Activated T-helper 2 cell treated with anti-CD3 and anti-CD28 coated beads, Interferon-gamma antibody, Interleukin-2, Interleukin-4, amounts not matched to agents 10 μg/mL and 5 μg/mL and 100 μg/mL, durations not matched to agents 14 hours and 24 hours and 36 hours (primary cell): ENCODE measurements at regions not wholly inside any gene's neighbourhood (a gene's known extent, or its start where the extent isn't known, plus 50 kb on each side); places are given as distances from the start of the nearest gene placed in this dataset.

ENCODE experiments used
- DNase-seq: peaks from one replicate; pipeline ENCODE4 v3.0.0; 2021; ENCODE audit warnings: low spot score
- H3K27ac Mint-ChIP-seq: one replicate; pipeline ENCODE4 v1.8.0; 2021; ENCODE audit warnings: mixed read lengths
- H3K27me3 Mint-ChIP-seq: one replicate; pipeline ENCODE4 v1.8.0; 2021; ENCODE audit warnings: low read depth, mixed read lengths
- H3K36me3 Mint-ChIP-seq: one replicate; pipeline ENCODE4 v1.8.0; 2021; ENCODE audit warnings: low read depth, mixed read lengths
- H3K4me1 Mint-ChIP-seq: one replicate; pipeline ENCODE4 v1.8.0; 2021; ENCODE audit warnings: low read depth, mixed read lengths
- H3K4me3 Mint-ChIP-seq: one replicate; pipeline ENCODE4 v1.8.0; 2021; ENCODE audit warnings: low read depth, mild to moderate bottlenecking, moderate library complexity, mixed read lengths
- H3K9me3 Mint-ChIP-seq: one replicate; pipeline ENCODE4 v1.8.0; 2021; ENCODE audit warnings: mixed read lengths
- intact Hi-C: fragments of 100-400 bp; cut with micrococcal nuclease; formaldehyde crosslinking; loops from one replicate; pipeline ENCODE4 v1.15.1; 2023

DNA sequence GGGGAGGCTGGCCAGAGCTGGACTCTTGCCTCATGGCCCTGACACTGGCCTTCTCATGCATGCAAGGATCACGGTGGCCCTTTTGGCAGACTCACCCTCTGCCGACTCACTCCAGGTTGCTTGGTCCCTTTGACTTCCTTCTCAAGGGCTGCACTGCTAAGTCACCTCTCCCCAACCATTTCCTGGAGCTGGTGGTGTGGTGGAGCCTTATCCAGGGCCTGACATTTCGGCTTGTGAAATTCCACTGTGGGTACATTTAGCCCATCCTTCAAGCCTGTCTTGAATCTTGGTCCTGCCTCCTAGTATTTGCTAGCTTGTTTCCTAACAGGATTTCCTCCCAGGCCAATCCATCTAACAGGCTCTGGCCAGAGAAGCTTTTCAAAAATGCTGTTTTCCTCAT is 52.6 kb upstream of the JUN start:
- H3K4me1 Mint-ChIP-seq, result no peaks in the 10 kb centered on the region
- H3K36me3 Mint-ChIP-seq, result no peaks in the 10 kb centered on the region
- DNase-seq, result no peak
- H3K27ac Mint-ChIP-seq, result no peak overlapping the region
- no peaks in the 10 kb centered on the region for H3K9me3 Mint-ChIP-seq
- H3K4me3 Mint-ChIP-seq, result no peak overlapping the region
- intact Hi-C loops, result no loop called here
- no peaks in the 10 kb centered on the region for H3K27me3 Mint-ChIP-seq

DNA sequence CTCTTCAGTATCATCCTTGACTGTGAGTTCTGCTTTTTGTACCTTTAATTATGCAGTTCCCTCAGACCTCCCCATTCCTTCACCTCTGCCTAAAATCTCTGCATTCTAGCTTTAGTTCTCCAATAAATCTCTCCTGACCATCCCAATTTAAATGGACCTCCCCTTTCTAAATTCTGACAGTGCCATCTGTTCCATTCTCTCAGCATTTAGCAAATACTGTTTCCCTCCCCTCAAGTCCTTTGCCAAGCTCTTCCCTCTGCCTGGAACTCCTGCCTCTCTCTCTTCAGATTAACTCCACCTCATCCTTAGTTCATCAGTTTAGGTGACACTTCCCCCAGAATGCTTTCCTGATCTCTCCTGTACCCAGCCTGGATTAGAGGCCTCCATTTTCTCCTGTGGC is 54.0 kb upstream of the JUN start:
- H3K36me3 Mint-ChIP-seq, result no peaks in the 10 kb centered on the region
- no peak overlapping the region for H3K4me3 Mint-ChIP-seq
- no peaks in the 10 kb centered on the region for H3K27me3 Mint-ChIP-seq
- peaks cover 1% of the 10 kb centered on the region for H3K4me1 Mint-ChIP-seq
- intact Hi-C loops, result no loop called here
- H3K9me3 Mint-ChIP-seq, result no peaks in the 10 kb centered on the region
- H3K27ac Mint-ChIP-seq, result no peak overlapping the region
- DNase-seq, result no peak

DNA sequence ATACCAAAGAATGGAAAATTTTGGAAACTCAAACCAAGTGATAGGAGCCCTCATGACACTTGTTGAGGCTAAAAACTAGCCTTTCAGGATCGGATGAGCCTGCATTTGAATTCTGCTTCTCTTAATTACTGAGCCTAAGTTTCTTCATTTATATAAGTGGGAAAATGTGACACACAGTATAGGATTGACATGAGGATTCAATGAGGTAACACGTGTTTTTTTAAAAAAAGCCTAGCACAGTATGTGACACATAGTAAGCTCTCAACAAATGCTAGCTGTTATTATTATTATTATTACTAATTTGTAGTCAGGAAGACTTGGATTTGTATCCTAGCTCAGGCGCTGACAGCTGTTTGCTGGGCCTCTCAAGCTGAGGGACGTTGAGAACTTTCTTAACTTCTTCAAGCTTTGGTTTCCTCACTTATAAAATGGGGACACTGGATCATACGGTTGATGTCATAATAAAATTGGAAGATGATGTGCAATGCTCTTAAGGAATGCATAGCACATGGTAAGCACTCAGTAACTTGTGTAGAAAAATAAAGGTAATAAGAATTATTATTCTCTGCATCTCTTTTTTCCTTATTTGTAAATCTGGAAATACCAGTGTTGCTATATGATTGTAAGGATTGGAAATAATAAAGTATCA is 55.4 kb upstream of the JUN start:
- H3K4me3 Mint-ChIP-seq, result no peak overlapping the region
- H3K27ac Mint-ChIP-seq, result no peak overlapping the region
- H3K4me1 Mint-ChIP-seq, result peaks cover 2% of the 10 kb centered on the region
- H3K36me3 Mint-ChIP-seq, result no peaks in the 10 kb centered on the region
- no peaks in the 10 kb centered on the region for H3K9me3 Mint-ChIP-seq
- DNase-seq, result no peak
- intact Hi-C loops, result no loop called here
- no peaks in the 10 kb centered on the region for H3K27me3 Mint-ChIP-seq

DNA sequence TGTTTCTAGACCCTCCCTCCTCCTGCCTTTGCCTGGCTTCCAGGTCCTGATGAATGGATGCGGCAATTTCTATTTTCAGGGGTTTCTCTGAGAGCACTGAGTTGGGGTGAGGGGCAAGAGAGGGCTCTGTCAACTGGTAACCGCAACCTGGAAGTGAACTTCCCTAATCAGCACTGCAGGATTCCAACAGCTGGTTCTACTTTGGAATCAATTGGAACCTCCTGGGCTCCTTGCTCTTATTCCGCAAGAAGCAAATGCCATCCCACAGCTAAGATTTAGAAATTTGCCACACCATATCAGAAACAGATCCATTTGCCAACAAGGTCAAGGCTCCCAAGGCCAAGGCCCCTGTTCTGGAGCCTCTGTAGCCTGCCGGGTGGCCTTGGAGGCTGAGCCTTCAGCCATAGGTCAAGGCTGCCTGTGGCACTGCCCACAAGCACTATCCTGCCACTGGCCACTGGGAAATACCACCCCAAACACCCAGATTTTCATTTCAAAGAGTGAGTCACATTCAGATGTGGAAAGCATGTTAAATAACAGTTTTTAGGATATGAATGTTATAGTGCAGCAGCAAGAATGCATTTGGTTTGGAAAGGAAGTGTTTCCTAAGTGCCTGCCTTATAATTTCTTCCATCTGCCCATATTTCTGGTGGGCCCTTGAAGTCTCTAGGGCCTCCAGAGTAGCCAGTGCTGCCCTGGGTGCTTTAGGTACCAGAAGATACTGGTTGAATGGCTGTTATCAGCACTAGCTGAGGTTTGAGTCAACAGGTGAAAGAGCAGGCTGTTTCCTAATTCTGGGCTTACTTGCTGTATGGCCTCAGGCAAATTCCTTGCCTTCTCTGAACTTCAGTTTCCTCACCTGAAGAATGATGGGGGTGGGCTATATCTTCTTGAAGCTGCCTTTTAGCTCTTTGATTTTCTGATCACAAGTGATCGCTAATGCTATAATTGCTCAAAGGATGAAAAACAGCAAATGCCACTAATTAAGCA is 56.3 kb upstream of the JUN start:
- H3K4me3 Mint-ChIP-seq, result no peak overlapping the region
- no peaks in the 10 kb centered on the region for H3K36me3 Mint-ChIP-seq
- DNase-seq, result no peak
- H3K27ac Mint-ChIP-seq, result no peak overlapping the region
- no peaks in the 10 kb centered on the region for H3K9me3 Mint-ChIP-seq
- H3K4me1 Mint-ChIP-seq, result peaks cover 5% of the 10 kb centered on the region
- no peaks in the 10 kb centered on the region for H3K27me3 Mint-ChIP-seq
- intact Hi-C loops, result no loop called here

DNA sequence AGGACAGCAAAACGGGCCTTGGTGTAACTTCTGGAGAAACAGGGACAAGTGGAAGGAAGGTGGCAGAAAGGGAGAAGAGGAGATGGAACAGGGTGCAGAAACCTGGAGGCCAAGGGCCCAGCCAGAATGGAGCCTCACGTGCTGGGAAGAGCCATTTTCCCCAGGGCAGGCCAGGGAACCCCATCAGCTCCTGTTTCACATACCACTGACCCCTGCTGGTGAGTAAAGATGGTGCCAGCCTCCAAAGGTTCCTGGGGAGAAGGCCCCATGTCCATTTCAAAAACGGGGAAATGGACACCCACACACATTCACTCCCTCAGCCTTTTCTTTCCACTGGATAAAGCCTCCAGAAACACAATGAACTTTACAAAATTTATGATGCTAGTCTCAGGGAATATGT is 57.6 kb upstream of the JUN start:
- Mint-ChIP-seq H3K27ac (no peak overlapping the region), H3K9me3 (no peaks in the 10 kb centered on the region), H3K4me1 (peaks cover 5% of the 10 kb centered on the region), H3K4me3 (no peak overlapping the region), H3K36me3 (no peaks in the 10 kb centered on the region), H3K27me3 (no peaks in the 10 kb centered on the region)
- DNase-seq, result no peak
- intact Hi-C loops, result no loop called here

DNA sequence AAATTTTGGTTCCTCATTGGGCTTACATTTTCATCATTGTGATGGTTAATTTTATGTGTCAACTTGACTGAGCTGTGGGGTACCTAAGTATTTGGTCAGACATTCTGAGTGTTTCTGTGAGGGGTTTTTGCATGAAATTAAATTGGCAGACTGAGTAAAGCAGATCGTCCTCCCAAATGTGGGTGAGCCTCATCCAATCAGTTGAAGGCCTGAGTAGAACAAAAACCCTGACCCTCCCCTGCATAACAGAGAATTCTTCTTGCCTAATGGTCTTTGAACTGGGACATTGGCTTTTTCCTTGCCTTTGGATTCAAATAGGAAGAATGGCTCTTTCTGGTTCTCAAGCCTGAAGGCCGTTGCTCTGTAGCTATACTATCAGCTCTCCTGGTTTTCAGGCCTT is 59.1 kb upstream of the JUN start:
- H3K27me3 Mint-ChIP-seq, result no peaks in the 10 kb centered on the region
- peaks cover 5% of the 10 kb centered on the region for H3K4me1 Mint-ChIP-seq
- H3K9me3 Mint-ChIP-seq, result no peaks in the 10 kb centered on the region
- H3K27ac Mint-ChIP-seq, result no peak overlapping the region
- H3K4me3 Mint-ChIP-seq, result no peak overlapping the region
- no peak for DNase-seq
- H3K36me3 Mint-ChIP-seq, result no peaks in the 10 kb centered on the region
- intact Hi-C loops, result no loop called here

DNA sequence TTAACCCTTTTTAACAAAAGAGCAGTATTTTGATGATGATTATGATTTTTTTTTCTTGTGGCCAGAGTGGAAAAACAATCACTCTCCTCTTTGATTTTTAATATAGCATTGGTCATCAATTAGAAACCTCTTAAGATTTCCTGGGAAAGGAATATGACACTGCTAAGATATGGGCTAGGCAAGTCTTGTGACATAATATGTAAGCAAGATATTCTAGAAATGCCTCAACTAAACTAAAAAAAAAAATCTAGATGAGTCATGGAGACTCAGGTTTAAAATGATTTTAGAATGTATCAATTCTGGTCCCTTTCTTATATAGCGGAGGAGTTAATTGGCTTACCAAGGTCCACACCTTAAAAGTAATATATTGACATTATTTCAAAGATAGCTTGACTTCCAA is 60.3 kb upstream of the JUN start:
- no peak overlapping the region for H3K27ac Mint-ChIP-seq
- intact Hi-C loops, result no loop called here
- DNase-seq, result no peak
- no peaks in the 10 kb centered on the region for H3K27me3 Mint-ChIP-seq
- H3K9me3 Mint-ChIP-seq, result no peaks in the 10 kb centered on the region
- H3K36me3 Mint-ChIP-seq, result no peaks in the 10 kb centered on the region
- H3K4me1 Mint-ChIP-seq, result peaks cover 5% of the 10 kb centered on the region
- no peak overlapping the region for H3K4me3 Mint-ChIP-seq

DNA sequence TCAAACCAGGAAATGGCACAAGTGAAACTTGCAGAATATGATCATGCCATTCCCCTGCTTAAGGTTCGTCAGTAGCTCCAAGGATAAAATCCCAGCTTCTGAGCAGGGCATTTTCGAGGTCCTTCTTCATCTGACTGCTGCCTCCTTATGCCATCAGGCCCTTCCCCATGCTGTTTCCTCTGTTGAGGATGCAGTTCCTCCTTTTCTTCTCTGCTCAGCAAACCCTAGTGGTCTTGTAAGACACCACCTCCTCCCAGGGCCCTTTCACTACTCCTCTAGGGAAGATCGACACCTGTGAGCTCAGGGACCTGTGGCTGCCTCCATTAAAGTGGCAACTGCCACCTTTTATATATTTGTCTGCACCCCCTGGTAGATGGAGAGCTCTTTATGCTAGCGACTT is 62.1 kb upstream of the JUN start:
- no peak overlapping the region for H3K27ac Mint-ChIP-seq
- peaks cover 5% of the 10 kb centered on the region for H3K4me1 Mint-ChIP-seq
- intact Hi-C loops, result no loop called here
- no peak overlapping the region for H3K4me3 Mint-ChIP-seq
- no peaks in the 10 kb centered on the region for H3K9me3 Mint-ChIP-seq
- no peaks in the 10 kb centered on the region for H3K36me3 Mint-ChIP-seq
- no peaks in the 10 kb centered on the region for H3K27me3 Mint-ChIP-seq
- DNase-seq, result no peak

DNA sequence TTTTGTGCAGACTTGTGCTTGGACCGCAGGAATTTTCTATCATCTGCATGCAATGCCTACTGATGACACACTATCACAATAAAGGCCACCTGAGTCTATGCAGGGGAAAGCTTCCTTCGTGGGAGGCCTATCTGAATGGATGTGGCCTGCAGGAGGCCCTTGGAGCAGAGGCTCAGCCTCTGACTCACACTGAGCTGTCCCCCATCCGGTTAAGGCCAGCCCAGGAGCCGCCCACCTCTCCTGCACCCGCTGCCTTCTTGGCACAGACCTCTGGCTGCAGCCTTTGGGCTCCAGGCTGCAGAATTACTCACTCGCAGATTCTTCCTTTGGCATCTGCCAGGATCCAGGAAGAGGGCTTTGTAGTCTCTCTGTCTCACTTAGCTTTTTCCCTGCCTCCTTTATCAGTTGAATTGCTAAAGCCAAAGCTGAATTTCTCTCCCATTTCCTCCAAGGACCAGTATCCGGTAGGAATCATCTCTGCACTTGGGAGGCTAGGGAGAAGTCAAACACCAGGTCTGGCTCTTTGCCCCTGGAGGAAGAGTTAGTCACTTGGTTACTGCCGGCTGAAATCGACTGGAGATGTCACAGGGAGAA is 65.1 kb upstream of the JUN start:
- intact Hi-C loops, result no loop called here
- Mint-ChIP-seq H3K27me3 (peaks cover 3% of the 10 kb centered on the region), H3K4me1 (peaks cover 5% of the 10 kb centered on the region), H3K36me3 (no peaks in the 10 kb centered on the region), H3K4me3 (no peak overlapping the region), H3K27ac (no peak overlapping the region), H3K9me3 (no peaks in the 10 kb centered on the region)
- DNase-seq, result no peak

DNA sequence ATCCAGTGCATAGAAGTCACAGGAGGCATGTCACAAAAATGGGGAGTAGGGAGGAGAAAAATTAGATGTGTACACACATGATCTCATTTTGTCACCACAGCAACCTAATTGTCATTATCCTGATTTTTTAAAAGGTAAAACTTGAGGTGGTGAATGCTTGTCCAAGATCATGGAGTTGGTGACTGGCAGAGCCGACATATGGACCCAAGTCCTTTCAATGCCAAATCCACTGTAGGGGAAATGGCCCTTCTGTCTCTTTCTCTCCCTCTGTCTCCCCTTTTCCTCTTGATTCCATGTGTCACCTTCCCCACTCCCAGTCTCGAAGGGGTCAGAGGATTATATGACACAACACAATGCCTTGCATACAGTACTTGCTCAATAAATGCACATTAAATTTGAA is 65.7 kb upstream of the JUN start:
- Mint-ChIP-seq H3K4me1 (peaks cover 2% of the 10 kb centered on the region), H3K9me3 (no peaks in the 10 kb centered on the region), H3K4me3 (no peak overlapping the region), H3K27ac (no peak overlapping the region), H3K36me3 (no peaks in the 10 kb centered on the region), H3K27me3 (peaks cover 3% of the 10 kb centered on the region)
- intact Hi-C loops, result no loop called here
- DNase-seq, result no peak

DNA sequence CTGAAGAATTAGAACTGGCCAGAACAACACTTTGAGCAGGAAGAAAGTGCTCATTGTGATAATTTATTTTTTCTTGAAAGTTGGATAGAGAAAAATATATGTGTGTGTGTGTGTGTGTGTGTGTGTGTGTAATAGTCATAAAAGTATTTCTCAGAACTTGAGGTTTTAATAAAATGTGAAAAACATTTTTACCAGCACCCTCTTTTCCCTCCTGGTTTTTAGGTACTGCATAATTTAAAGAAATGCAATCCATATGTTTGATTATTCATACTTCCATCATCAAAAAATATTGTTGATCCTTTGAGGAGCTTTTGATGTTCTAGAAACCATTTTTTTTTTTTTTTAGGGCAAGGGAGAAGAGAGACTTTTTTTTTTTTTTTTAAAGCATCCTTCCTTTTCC is 66.8 kb upstream of the JUN start:
- Mint-ChIP-seq H3K27me3 (peaks cover 3% of the 10 kb centered on the region), H3K27ac (no peak overlapping the region), H3K4me3 (no peak overlapping the region), H3K36me3 (no peaks in the 10 kb centered on the region), H3K4me1 (peaks cover 4% of the 10 kb centered on the region), H3K9me3 (no peaks in the 10 kb centered on the region)
- DNase-seq, result no peak
- intact Hi-C loops, result no loop called here

DNA sequence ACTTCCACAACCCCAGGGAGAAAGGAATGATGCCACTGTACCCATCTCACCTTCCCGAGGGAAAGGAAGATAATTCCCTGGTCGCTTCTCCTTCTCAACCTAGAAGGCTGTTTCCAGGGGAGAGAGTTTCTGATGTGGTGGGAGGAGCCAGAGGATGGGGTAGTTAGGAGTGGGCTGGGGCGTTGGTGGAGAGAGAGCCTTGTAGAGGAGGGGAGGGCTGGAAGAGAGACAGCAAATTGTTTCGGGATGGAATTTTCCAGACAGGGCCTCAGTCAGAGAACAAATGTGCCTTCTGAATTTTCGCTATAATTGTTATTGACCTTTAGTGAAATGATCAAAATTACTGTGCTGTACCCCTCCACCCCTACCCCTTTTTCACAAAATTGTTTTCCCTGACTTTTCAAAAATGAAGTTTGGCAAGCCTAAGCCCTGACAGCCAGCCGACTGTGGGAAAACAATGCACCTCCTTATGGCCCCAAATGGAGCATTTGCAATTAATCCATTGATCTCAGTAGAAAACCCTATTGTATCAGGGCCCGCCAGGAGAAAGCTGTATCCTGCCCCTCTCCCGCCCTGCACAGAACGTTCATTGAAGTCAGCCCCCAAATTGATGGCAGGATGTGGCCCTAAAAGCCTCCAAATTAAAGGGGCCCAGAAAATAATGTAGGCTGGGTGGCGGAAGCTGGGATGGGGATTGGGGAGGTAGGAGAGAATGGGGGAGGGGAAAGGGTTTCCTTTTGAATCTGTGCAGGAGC is 69.1 kb upstream of the JUN start:
- Mint-ChIP-seq H3K27ac (no peak overlapping the region), H3K9me3 (no peaks in the 10 kb centered on the region), H3K27me3 (peaks cover 3% of the 10 kb centered on the region), H3K4me3 (no peak overlapping the region), H3K4me1 (peaks cover 17% of the 10 kb centered on the region), H3K36me3 (no peaks in the 10 kb centered on the region)
- DNase-seq, result no peak
- intact Hi-C loops, result no loop called here
